Muscle layer of colon (tissue), 2 donors: ENCODE measurements at regions not wholly inside any gene's neighbourhood (a gene's known extent, or its start where the extent isn't known, plus 50 kb on each side); places are given as distances from the start of the nearest gene placed in this dataset.

Experiments used
- H3K27ac ChIP-seq: one replicate; pipeline ENCODE4 v1.7.0; 2013; ENCODE audit warnings: low read depth, mild to moderate bottlenecking, low read length, moderate library complexity
- H3K27me3 ChIP-seq, 2 donors: one replicate each; pipeline ENCODE4 v1.7.0; 2013; ENCODE audit warnings: low read length in 2 of 2, mild to moderate bottlenecking in 2 of 2; ENCODE audit not compliant: insufficient read depth in 2 of 2, control insufficient read depth in 1 of 2
- H3K36me3 ChIP-seq: one replicate; pipeline ENCODE4 v1.7.0; 2013; ENCODE audit warnings: mild to moderate bottlenecking, low read length; ENCODE audit not compliant: insufficient read depth
- H3K4me1 ChIP-seq: one replicate; pipeline ENCODE4 v1.7.0; 2013; ENCODE audit warnings: mild to moderate bottlenecking, low read length; ENCODE audit not compliant: insufficient read depth
- H3K4me3 ChIP-seq, 2 donors: one replicate each; pipeline ENCODE4 v1.7.0; 2013; ENCODE audit warnings: low read length in 2 of 2, low read depth in 1 of 2, mild to moderate bottlenecking in 1 of 2, moderate library complexity in 1 of 2
- H3K9ac ChIP-seq: one replicate; pipeline ENCODE4 v1.7.0; 2013; ENCODE audit warnings: low read length
- H3K9me3 ChIP-seq: one replicate; pipeline ENCODE4 v1.7.0; 2013; ENCODE audit warnings: mild to moderate bottlenecking, low read length
- donor health status: abdominal sarcoma.
- donor health status: Adenocarcinoma of cecum.

GRCh38 chr6:141131616-141132015 lies 1001.1 kb upstream of the GJE1 start:
- H3K27me3 ChIP-seq = no peaks in the 10 kb centered on the region
- no peak overlapping the region for H3K4me3 ChIP-seq
- H3K9ac ChIP-seq = no peak overlapping the region
- H3K36me3 ChIP-seq = no peaks in the 10 kb centered on the region
- no peak overlapping the region for H3K27ac ChIP-seq
- no peaks in the 10 kb centered on the region for H3K9me3 ChIP-seq
- H3K4me1 ChIP-seq = no peaks in the 10 kb centered on the region

GRCh38 chr6:141123497-141123896 lies 1009.2 kb upstream of the GJE1 start:
- Histone ChIP-seq H3K4me1 (no peaks in the 10 kb centered on the region), H3K9ac (no peak overlapping the region), H3K9me3 (no peaks in the 10 kb centered on the region), H3K4me3 (no peak overlapping the region), H3K27ac (no peak overlapping the region), H3K36me3 (no peaks in the 10 kb centered on the region), H3K27me3 (no peaks in the 10 kb centered on the region)

GRCh38 chr6:141123049-141123448 lies 1009.7 kb upstream of the GJE1 start:
- Histone ChIP-seq H3K4me1 (no peaks in the 10 kb centered on the region), H3K27me3 (no peaks in the 10 kb centered on the region), H3K36me3 (no peaks in the 10 kb centered on the region), H3K9me3 (no peaks in the 10 kb centered on the region), H3K27ac (no peak overlapping the region), H3K4me3 (no peak overlapping the region), H3K9ac (no peak overlapping the region)

GRCh38 chr6:141118991-141119390 lies 1013.7 kb upstream of the GJE1 start:
- Histone ChIP-seq H3K9ac (no peak overlapping the region), H3K9me3 (no peaks in the 10 kb centered on the region), H3K27me3 (no peaks in the 10 kb centered on the region), H3K4me3 (no peak overlapping the region), H3K27ac (no peak overlapping the region), H3K4me1 (no peaks in the 10 kb centered on the region), H3K36me3 (no peaks in the 10 kb centered on the region)

GRCh38 chr6:141117874-141118273 lies 1014.9 kb upstream of the GJE1 start:
- H3K4me1 ChIP-seq = no peaks in the 10 kb centered on the region
- H3K9ac ChIP-seq = no peak overlapping the region
- no peaks in the 10 kb centered on the region for H3K27me3 ChIP-seq
- H3K27ac ChIP-seq = no peak overlapping the region
- no peaks in the 10 kb centered on the region for H3K9me3 ChIP-seq
- H3K36me3 ChIP-seq = no peaks in the 10 kb centered on the region
- H3K4me3 ChIP-seq = no peak overlapping the region

GRCh38 chr6:141110481-141110880 lies 1022.2 kb upstream of the GJE1 start:
- Histone ChIP-seq H3K9me3 (no peaks in the 10 kb centered on the region), H3K9ac (no peak overlapping the region), H3K4me1 (no peaks in the 10 kb centered on the region), H3K36me3 (no peaks in the 10 kb centered on the region), H3K27ac (no peak overlapping the region), H3K27me3 (no peaks in the 10 kb centered on the region), H3K4me3 (no peak overlapping the region)

- Histone ChIP-seq H3K9me3 (no peaks in the 10 kb centered on the region), H3K4me3 (no peak overlapping the region), H3K27ac (no peak overlapping the region), H3K4me1 (no peaks in the 10 kb centered on the region), H3K27me3 (no peaks in the 10 kb centered on the region), H3K36me3 (no peaks in the 10 kb centered on the region), H3K9ac (no peak overlapping the region)
Measured at GRCh38 chr6:141107591-141108160, 1025.0 kb upstream of the GJE1 start.

- H3K27me3 ChIP-seq = no peaks in the 10 kb centered on the region
- no peaks in the 10 kb centered on the region for H3K36me3 ChIP-seq
- H3K4me1 ChIP-seq = no peaks in the 10 kb centered on the region
- H3K9me3 ChIP-seq = no peaks in the 10 kb centered on the region
- no peak overlapping the region for H3K27ac ChIP-seq
- H3K4me3 ChIP-seq = no peak overlapping the region
- H3K9ac ChIP-seq = no peak overlapping the region
Measured at GRCh38 chr6:141105481-141105880, 1027.2 kb upstream of the GJE1 start.

- H3K9me3 ChIP-seq = no peaks in the 10 kb centered on the region
- no peak overlapping the region for H3K27ac ChIP-seq
- H3K4me1 ChIP-seq = no peaks in the 10 kb centered on the region
- no peaks in the 10 kb centered on the region for H3K27me3 ChIP-seq
- H3K4me3 ChIP-seq = no peak overlapping the region
- no peak overlapping the region for H3K9ac ChIP-seq
- no peaks in the 10 kb centered on the region for H3K36me3 ChIP-seq
Measured at GRCh38 chr6:141103246-141103645, 1029.5 kb upstream of the GJE1 start.

- Histone ChIP-seq H3K36me3 (no peaks in the 10 kb centered on the region), H3K27ac (no peak overlapping the region), H3K27me3 (no peaks in the 10 kb centered on the region), H3K9me3 (no peaks in the 10 kb centered on the region), H3K4me3 (no peak overlapping the region), H3K9ac (no peak overlapping the region), H3K4me1 (no peaks in the 10 kb centered on the region)
Measured at GRCh38 chr6:141097471-141097870, 1035.3 kb upstream of the GJE1 start.

GRCh38 chr6:141095308-141095707 lies 1037.4 kb upstream of the GJE1 start:
- no peak overlapping the region for H3K27ac ChIP-seq
- no peaks in the 10 kb centered on the region for H3K4me1 ChIP-seq
- H3K36me3 ChIP-seq = no peaks in the 10 kb centered on the region
- H3K27me3 ChIP-seq = no peaks in the 10 kb centered on the region
- no peaks in the 10 kb centered on the region for H3K9me3 ChIP-seq
- no peak overlapping the region for H3K9ac ChIP-seq
- H3K4me3 ChIP-seq = no peak overlapping the region

GRCh38 chr6:141088171-141088570 lies 1044.6 kb upstream of the GJE1 start:
- Histone ChIP-seq H3K4me1 (no peaks in the 10 kb centered on the region), H3K9me3 (no peaks in the 10 kb centered on the region), H3K36me3 (no peaks in the 10 kb centered on the region), H3K4me3 (no peak overlapping the region), H3K27me3 (no peaks in the 10 kb centered on the region), H3K27ac (no peak overlapping the region), H3K9ac (no peak overlapping the region)
